ENCODE measurements at regions not wholly inside any gene's neighbourhood (a gene's known extent, or its start where the extent isn't known, plus 50 kb on each side); places are given as distances from the start of the nearest gene placed in this dataset.
A peak's percentile ranks its signal among the peaks of the same experiment; 100 is the strongest.

DNA sequence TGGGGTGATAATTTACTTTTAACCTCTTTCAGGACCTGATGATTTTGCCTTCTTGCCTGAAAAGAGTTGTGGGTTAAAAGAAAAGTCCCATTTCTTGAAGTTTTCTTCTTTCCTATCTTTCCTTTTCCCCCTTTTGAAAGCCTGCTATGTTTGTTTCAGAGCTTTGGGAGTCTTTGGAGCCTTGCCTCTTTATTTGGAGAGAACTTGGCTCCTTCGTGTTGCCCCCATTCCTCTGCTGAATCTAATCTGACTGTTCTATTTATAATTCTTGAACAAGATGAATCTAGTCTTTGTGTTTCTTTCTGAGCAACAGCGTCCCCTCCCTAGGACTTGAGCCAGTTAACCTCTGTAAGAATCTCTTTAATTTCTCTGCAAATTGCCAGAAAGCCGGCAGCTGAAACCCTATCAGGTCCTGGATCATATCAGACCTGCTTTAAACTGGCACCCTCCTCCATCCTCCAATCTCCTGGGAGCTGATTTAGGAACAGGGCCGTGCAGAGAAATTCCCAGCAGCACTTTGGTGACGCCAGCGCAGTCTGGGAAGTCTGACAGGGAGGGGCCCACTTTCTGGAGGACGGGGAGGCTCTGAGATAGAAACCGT is 289.1 kb upstream of the SORL1-AS1 start:
- ATAC-seq (peak; percentile 30 to 49), DNase-seq (peak in 1 of 2 donors; percentile 18)
- Histone ChIP-seq H3K27ac (peak overlapping the region in 3 of 4 donors; percentile 14 to 56 (median 53)), H3K4me1 (peaks cover 9 to 12% of the 10 kb centered on the region in 2 donors), H3K36me3 (no peaks in the 10 kb centered on the region), H3K4me3 (peak overlapping the region in 2 of 4 donors; percentile 4 to 16), H3K27me3 (no peaks in the 10 kb centered on the region), H3K9me3 (no peaks in the 10 kb centered on the region)
- intact Hi-C loops (cut with DNase I; ENCODE audit: low total_unique reads) (no loop called here), in situ Hi-C loops (cut with MboI; ENCODE audit: low sequenced_read_pairs in 4 of 4) (no loop called here)
- TF ChIP-seq, protein P1, sequence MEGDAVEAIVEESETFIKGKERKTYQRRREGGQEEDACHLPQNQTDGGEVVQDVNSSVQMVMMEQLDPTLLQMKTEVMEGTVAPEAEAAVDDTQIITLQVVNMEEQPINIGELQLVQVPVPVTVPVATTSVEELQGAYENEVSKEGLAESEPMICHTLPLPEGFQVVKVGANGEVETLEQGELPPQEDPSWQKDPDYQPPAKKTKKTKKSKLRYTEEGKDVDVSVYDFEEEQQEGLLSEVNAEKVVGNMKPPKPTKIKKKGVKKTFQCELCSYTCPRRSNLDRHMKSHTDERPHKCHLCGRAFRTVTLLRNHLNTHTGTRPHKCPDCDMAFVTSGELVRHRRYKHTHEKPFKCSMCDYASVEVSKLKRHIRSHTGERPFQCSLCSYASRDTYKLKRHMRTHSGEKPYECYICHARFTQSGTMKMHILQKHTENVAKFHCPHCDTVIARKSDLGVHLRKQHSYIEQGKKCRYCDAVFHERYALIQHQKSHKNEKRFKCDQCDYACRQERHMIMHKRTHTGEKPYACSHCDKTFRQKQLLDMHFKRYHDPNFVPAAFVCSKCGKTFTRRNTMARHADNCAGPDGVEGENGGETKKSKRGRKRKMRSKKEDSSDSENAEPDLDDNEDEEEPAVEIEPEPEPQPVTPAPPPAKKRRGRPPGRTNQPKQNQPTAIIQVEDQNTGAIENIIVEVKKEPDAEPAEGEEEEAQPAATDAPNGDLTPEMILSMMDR (IDR thresholded peaks at IDR 0.05 in 4 of 5, conservative IDR thresholded peaks at IDR 0.05 in 1 of 5) = no peak
- no peak for TF ChIP-seq POLR2A (IDR thresholded peaks at IDR 0.05)

DNA sequence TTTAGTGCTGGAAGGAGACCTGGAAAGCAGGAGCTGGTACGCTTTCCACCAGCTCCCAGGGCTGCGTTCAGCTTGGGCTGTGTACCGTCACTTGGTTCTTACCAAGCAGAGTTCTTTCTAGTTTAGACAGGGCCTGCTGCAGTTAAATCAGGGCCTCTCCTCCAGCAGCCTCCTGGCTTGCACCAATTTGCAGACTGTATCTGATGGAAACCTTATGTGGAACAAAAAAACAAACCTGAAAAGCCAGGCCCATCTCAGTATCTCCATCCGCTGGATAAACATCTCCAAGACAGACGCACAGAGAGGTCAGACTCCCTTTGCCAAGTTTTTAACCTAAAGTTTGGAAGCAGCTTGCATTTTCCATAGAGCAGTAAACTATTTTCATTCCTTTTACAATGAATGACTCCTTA is 288.6 kb upstream of the SORL1-AS1 start:
- Histone ChIP-seq H3K4me1 (peaks cover 9 to 12% of the 10 kb centered on the region in 2 donors), H3K27me3 (no peaks in the 10 kb centered on the region), H3K4me3 (no peak overlapping the region), H3K9me3 (no peaks in the 10 kb centered on the region), H3K27ac (peak overlapping the region in 3 of 4 donors; percentile 14 to 56 (median 53)), H3K36me3 (no peaks in the 10 kb centered on the region)
- TF ChIP-seq, protein P1 (IDR thresholded peaks at IDR 0.05 in 4 of 5, conservative IDR thresholded peaks at IDR 0.05 in 1 of 5) = no peak
- TF ChIP-seq POLR2A (IDR thresholded peaks at IDR 0.05) = no peak
- in situ Hi-C loops (cut with MboI; ENCODE audit: low sequenced_read_pairs in 4 of 4) = no loop called here
- no peak for DNase-seq
- intact Hi-C loops (cut with DNase I; ENCODE audit: low total_unique reads) = no loop called here
- ATAC-seq = no peak

DNA sequence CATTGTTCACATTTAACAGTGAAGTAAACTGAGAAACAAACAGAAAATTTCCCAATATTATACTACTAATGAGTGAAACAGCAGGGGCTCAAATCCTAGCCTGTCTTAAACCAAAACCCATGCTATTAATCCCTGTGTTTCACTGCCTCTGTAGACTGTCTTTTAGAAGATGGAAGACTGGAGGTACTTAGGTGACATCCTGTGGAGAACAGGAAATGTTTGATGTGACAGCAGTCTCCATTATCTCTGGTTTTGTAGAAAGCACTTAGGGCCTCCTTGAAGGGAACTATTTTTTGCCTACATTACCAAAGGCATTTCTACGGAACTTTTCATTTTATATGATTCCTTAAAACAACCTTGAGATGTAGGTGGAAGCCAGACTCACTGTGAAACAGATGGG is 288.1 kb upstream of the SORL1-AS1 start:
- peaks cover 9 to 12% of the 10 kb centered on the region in 2 donors for H3K4me1 ChIP-seq
- TF ChIP-seq, protein P1 (IDR thresholded peaks at IDR 0.05 in 4 of 5, conservative IDR thresholded peaks at IDR 0.05 in 1 of 5) = no peak
- TF ChIP-seq POLR2A (IDR thresholded peaks at IDR 0.05) = no peak
- H3K9me3 ChIP-seq = no peaks in the 10 kb centered on the region
- intact Hi-C loops (cut with DNase I; ENCODE audit: low total_unique reads) = no loop called here
- no peak overlapping the region for H3K4me3 ChIP-seq
- ATAC-seq (no peak), DNase-seq (no peak)
- H3K36me3 ChIP-seq = no peaks in the 10 kb centered on the region
- in situ Hi-C loops (cut with MboI; ENCODE audit: low sequenced_read_pairs in 4 of 4) = no loop called here
- H3K27me3 ChIP-seq = no peaks in the 10 kb centered on the region
- peak overlapping the region in 1 of 4 donors; percentile 14 for H3K27ac ChIP-seq

DNA sequence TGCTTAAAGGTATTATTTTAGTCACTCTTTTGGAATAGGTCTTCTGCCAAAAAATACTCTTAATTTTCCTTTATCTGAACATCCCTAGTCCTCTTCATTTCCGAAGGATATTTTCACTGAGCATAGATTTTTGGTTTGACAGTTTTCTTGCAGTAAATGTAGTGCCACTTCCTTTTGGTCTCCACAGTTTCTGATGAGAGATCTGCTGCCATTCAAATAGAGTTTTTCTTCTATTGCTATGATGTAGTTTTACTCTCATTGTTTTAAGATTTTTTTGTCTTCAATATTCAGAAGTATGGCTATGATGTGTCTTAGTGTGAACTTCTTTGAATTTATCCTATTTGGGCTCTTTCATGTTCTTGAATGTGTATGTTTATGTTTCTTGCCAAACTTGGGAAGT is 281.1 kb upstream of the SORL1-AS1 start:
- Histone ChIP-seq H3K36me3 (no peaks in the 10 kb centered on the region), H3K4me1 (no peaks in the 10 kb centered on the region), H3K4me3 (no peak overlapping the region), H3K27me3 (no peaks in the 10 kb centered on the region), H3K9me3 (peaks cover 0 to 4% (median 0%) of the 10 kb centered on the region in 3 donors), H3K27ac (no peak overlapping the region)
- intact Hi-C loops (cut with DNase I; ENCODE audit: low total_unique reads) (no loop called here), in situ Hi-C loops (cut with MboI; ENCODE audit: low sequenced_read_pairs in 4 of 4) (no loop called here)
- no peak for ATAC-seq
- no peak for DNase-seq
- TF ChIP-seq, protein P1 (IDR thresholded peaks at IDR 0.05 in 4 of 5, conservative IDR thresholded peaks at IDR 0.05 in 1 of 5) = no peak
- no peak for TF ChIP-seq POLR2A (IDR thresholded peaks at IDR 0.05)

DNA sequence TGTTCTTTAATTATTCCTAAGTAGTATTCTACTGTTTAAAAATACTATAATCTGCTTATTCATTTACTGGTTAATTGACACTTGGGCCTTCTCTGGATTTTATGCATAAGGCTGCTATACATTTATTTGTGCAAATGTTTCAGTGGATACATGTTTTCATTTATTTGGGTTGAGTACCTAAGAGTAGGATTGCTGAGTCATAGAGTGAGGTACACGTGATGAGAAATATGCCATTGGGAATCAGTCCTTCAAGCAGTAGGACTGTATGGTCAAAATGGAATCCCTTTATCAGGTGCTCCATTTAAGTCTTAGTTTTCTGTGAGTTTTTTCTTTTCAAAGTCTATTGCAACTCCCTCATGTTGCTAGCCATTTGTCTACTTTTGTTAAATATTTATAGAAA is 275.2 kb upstream of the SORL1-AS1 start:
- Histone ChIP-seq H3K4me3 (no peak overlapping the region), H3K4me1 (peaks cover 0 to 5% of the 10 kb centered on the region in 2 donors), H3K9me3 (no peaks in the 10 kb centered on the region), H3K27me3 (no peaks in the 10 kb centered on the region), H3K36me3 (no peaks in the 10 kb centered on the region), H3K27ac (no peak overlapping the region)
- in situ Hi-C loops (cut with MboI; ENCODE audit: low sequenced_read_pairs in 4 of 4) = no loop called here
- TF ChIP-seq, protein P1 (IDR thresholded peaks at IDR 0.05 in 4 of 5, conservative IDR thresholded peaks at IDR 0.05 in 1 of 5) = no peak
- TF ChIP-seq POLR2A (IDR thresholded peaks at IDR 0.05) = no peak
- no peak for ATAC-seq
- intact Hi-C loops (cut with DNase I; ENCODE audit: low total_unique reads) = no loop called here
- no peak for DNase-seq
